ENCODE measurements at regions not wholly inside any gene's neighbourhood (a gene's known extent, or its start where the extent isn't known, plus 50 kb on each side); places are given as distances from the start of the nearest gene placed in this dataset.

GRCh38 chr4:61024610-61025009, 175.5 kb upstream of the ADGRL3 start:
- TF ChIP-seq CTCF (IDR thresholded peaks at IDR 0.05) (no peak), POLR2AphosphoS5 (IDR thresholded peaks at IDR 0.05) (no peak), POLR2A (IDR thresholded peaks at IDR 0.05) (no peak), EP300 (IDR thresholded peaks at IDR 0.05) (no peak)
